Natural killer cell treated with Interleukin-12 subunit alpha and Interleukin-12 subunit beta and Interleukin-15 and Interleukin-18, amount 100 ng/mL, for 72 hours (primary cell): ENCODE measurements at regions not wholly inside any gene's neighbourhood (a gene's known extent, or its start where the extent isn't known, plus 50 kb on each side); places are given as distances from the start of the nearest gene placed in this dataset.

Source experiments
- ATAC-seq, 2 donors: fragments of 150-1000 bp; cut with Tn5 transposase in 1 of 2; sonication (Bioruptor Pico), chemical (Tn5 transposase) in 1 of 2; 2 replicates each; pipeline ENCODE4 v1.10.0; 2021
- DNase-seq: peaks from one replicate; pipeline ENCODE4 v3.0.0; 2022; ENCODE audit warnings: low spot score
- H3K27ac Mint-ChIP-seq, 2 donors: 1 replicate in 1 of 2; 2 replicates in 1 of 2; pipeline ENCODE4 v1.8.0; 2022; ENCODE audit warnings: mixed read lengths in 2 of 2, mild to moderate bottlenecking in 1 of 2, moderate library complexity in 1 of 2
- H3K27me3 Mint-ChIP-seq, 2 donors: 1 replicate in 1 of 2; 2 replicates in 1 of 2; pipeline ENCODE4 v1.8.0; 2022; ENCODE audit warnings: mixed read lengths in 2 of 2
- H3K36me3 Mint-ChIP-seq: one replicate; pipeline ENCODE4 v1.8.0; 2022; ENCODE audit warnings: mixed read lengths
- H3K4me1 Mint-ChIP-seq, 2 donors: 1 replicate in 1 of 2; 2 replicates in 1 of 2; pipeline ENCODE4 v1.8.0; 2022; ENCODE audit warnings: low read depth in 2 of 2, mixed read lengths in 2 of 2, mild to moderate bottlenecking in 1 of 2
- H3K4me3 Mint-ChIP-seq: one replicate; pipeline ENCODE4 v1.8.0; 2022; ENCODE audit warnings: mixed read lengths
- H3K9me3 Mint-ChIP-seq: 2 replicates; pipeline ENCODE4 v1.8.0; 2022; ENCODE audit warnings: mixed read lengths

GRCh38 chr17:57174591-57174990, 81.7 kb upstream of the MSI2 start:
- Mint-ChIP-seq H3K36me3 (no peaks in the 10 kb centered on the region), H3K4me3 (no peak overlapping the region), H3K27me3 (peaks cover 23 to 37% of the 10 kb centered on the region in 2 donors), H3K4me1 (peaks cover 0 to 3% of the 10 kb centered on the region in 2 donors), H3K9me3 (no peaks in the 10 kb centered on the region), H3K27ac (no peak overlapping the region)
- DNase-seq, result no peak
- no peak for ATAC-seq

- Mint-ChIP-seq H3K4me3 (no peak overlapping the region), H3K9me3 (no peaks in the 10 kb centered on the region), H3K27me3 (peaks cover 16 to 24% of the 10 kb centered on the region in 2 donors), H3K4me1 (no peaks in the 10 kb centered on the region), H3K27ac (no peak overlapping the region), H3K36me3 (no peaks in the 10 kb centered on the region)
- DNase-seq (no peak), ATAC-seq (peak in 1 of 2 donors; percentile 75)
Observed at GRCh38 chr17:57178839-57179238, 77.5 kb upstream of the MSI2 start.

- Mint-ChIP-seq H3K27me3 (peaks cover 8 to 19% of the 10 kb centered on the region in 2 donors), H3K4me1 (no peaks in the 10 kb centered on the region), H3K36me3 (no peaks in the 10 kb centered on the region), H3K27ac (no peak overlapping the region), H3K9me3 (no peaks in the 10 kb centered on the region), H3K4me3 (no peak overlapping the region)
- ATAC-seq, result no peak
- DNase-seq, result no peak
Observed at GRCh38 chr17:57182621-57183020, 73.7 kb upstream of the MSI2 start.

- Mint-ChIP-seq H3K9me3 (no peaks in the 10 kb centered on the region), H3K27ac (no peak overlapping the region), H3K4me1 (no peaks in the 10 kb centered on the region), H3K4me3 (no peak overlapping the region), H3K27me3 (peaks cover 6 to 19% of the 10 kb centered on the region in 2 donors), H3K36me3 (no peaks in the 10 kb centered on the region)
- ATAC-seq (no peak), DNase-seq (no peak)
Observed at GRCh38 chr17:57186226-57187019, 69.9 kb upstream of the MSI2 start.

GRCh38 chr17:57187391-57187790, 68.9 kb upstream of the MSI2 start:
- no peaks in the 10 kb centered on the region for H3K4me1 Mint-ChIP-seq
- H3K27ac Mint-ChIP-seq, result no peak overlapping the region
- H3K9me3 Mint-ChIP-seq, result no peaks in the 10 kb centered on the region
- no peak overlapping the region for H3K4me3 Mint-ChIP-seq
- no peaks in the 10 kb centered on the region for H3K36me3 Mint-ChIP-seq
- DNase-seq (no peak), ATAC-seq (no peak)
- H3K27me3 Mint-ChIP-seq, result peaks cover 6 to 19% of the 10 kb centered on the region in 2 donors

- Mint-ChIP-seq H3K9me3 (no peaks in the 10 kb centered on the region), H3K27ac (no peak overlapping the region), H3K27me3 (peaks cover 9 to 13% of the 10 kb centered on the region in 2 donors), H3K36me3 (no peaks in the 10 kb centered on the region), H3K4me3 (no peak overlapping the region), H3K4me1 (no peaks in the 10 kb centered on the region)
- peak; percentile 58 to 74 for ATAC-seq
- no peak for DNase-seq
Observed at GRCh38 chr17:57195785-57196460, 60.4 kb upstream of the MSI2 start.

- peaks cover 7 to 13% of the 10 kb centered on the region in 2 donors for H3K27me3 Mint-ChIP-seq
Observed at GRCh38 chr17:57197466-57198071, 58.8 kb upstream of the MSI2 start.

GRCh38 chr17:57201481-57201880, 54.8 kb upstream of the MSI2 start:
- Mint-ChIP-seq H3K9me3 (no peaks in the 10 kb centered on the region), H3K27me3 (peaks cover 9 to 13% of the 10 kb centered on the region in 2 donors), H3K4me3 (no peak overlapping the region), H3K4me1 (no peaks in the 10 kb centered on the region), H3K36me3 (no peaks in the 10 kb centered on the region), H3K27ac (no peak overlapping the region)
- DNase-seq (no peak), ATAC-seq (no peak)

More at GRCh38 chr17:57197466-57198071, 58.8 kb upstream of the MSI2 start:
- H3K4me3 Mint-ChIP-seq, result no peak overlapping the region
- DNase-seq (no peak), ATAC-seq (no peak)
- H3K27ac Mint-ChIP-seq, result no peak overlapping the region
- H3K9me3 Mint-ChIP-seq, result no peaks in the 10 kb centered on the region
- no peaks in the 10 kb centered on the region for H3K4me1 Mint-ChIP-seq
- no peaks in the 10 kb centered on the region for H3K36me3 Mint-ChIP-seq

GRCh38 chr17:57203040-57203439, 53.3 kb upstream of the MSI2 start:
- no peak for ATAC-seq
- no peak for DNase-seq
- Mint-ChIP-seq H3K4me3 (no peak overlapping the region), H3K9me3 (no peaks in the 10 kb centered on the region), H3K27ac (no peak overlapping the region), H3K27me3 (peaks cover 9 to 17% of the 10 kb centered on the region in 2 donors), H3K36me3 (peaks cover 2% of the 10 kb centered on the region), H3K4me1 (no peaks in the 10 kb centered on the region)
